Keratinocyte (primary cell): ENCODE measurements at regions not wholly inside any gene's neighbourhood (a gene's known extent, or its start where the extent isn't known, plus 50 kb on each side); places are given as distances from the start of the nearest gene placed in this dataset.

Experiments used
- EZH2 ChIP-seq: IDR thresholded peaks from one replicate; pipeline ENCODE4 v1.6.1; 2012; ENCODE audit warnings: inconsistent platforms, mild to moderate bottlenecking, low read length, moderate library complexity
- TF ChIP-seq, protein P1 (sequence below), 3 experiments: IDR thresholded peaks in 1 of 3; conservative IDR thresholded peaks in 1 of 3; optimal IDR thresholded peaks in 1 of 3; 2 replicates in 2 of 3; 3 replicates in 1 of 3; pipeline versions ENCODE3 to v1.5.1; 2011; ENCODE audit warnings: low read length in 3 of 3, mild to moderate bottlenecking in 3 of 3, moderate library complexity in 2 of 3, control low read depth in 1 of 3, inconsistent platforms in 1 of 3; ENCODE audit not compliant: insufficient read depth in 2 of 3; ENCODE audit errors: extremely low read depth in 1 of 3

DNA sequence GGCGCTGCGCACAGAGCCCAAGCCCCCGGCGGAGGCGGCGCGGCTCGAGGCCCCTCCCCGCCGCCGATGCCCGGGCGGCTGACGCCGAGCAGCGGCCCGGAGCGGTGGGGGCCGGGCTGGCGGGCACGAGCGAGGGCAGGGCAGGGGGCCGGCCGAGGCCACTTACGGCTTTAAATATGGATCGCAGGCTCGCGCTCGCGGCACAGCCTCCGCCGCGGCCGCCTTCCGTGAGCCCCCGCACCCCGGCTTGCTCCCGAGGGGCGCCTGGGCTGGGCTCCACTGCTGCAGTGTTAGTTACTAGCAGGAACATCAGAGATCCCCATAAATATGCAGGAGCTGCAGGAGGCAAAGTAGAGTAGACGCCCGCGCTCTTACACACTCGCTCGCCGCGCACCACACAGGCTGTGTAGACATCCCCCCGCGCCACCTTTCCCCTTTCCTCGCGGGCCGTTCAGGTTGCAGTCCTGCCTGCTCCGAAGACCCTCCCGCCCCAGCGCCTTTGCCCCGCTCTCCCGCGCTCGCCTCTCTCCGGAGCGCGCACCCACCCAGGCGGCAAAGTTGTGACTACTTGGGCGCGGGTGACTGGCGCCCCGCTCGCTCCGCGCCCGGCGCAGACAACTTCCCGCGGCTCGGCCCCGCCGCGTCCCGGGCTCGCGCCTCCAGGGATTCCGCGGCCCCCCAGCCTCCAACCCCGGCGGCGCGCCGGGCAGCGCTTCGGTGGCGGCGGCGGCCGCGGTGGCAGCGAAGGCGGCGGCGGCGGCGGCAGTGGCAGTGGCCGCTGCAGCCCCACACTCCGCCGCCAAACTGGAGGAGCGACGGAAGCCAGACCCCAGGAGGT, 152.0 kb upstream of the SLC4A4 start:
- TF ChIP-seq, protein P1, sequence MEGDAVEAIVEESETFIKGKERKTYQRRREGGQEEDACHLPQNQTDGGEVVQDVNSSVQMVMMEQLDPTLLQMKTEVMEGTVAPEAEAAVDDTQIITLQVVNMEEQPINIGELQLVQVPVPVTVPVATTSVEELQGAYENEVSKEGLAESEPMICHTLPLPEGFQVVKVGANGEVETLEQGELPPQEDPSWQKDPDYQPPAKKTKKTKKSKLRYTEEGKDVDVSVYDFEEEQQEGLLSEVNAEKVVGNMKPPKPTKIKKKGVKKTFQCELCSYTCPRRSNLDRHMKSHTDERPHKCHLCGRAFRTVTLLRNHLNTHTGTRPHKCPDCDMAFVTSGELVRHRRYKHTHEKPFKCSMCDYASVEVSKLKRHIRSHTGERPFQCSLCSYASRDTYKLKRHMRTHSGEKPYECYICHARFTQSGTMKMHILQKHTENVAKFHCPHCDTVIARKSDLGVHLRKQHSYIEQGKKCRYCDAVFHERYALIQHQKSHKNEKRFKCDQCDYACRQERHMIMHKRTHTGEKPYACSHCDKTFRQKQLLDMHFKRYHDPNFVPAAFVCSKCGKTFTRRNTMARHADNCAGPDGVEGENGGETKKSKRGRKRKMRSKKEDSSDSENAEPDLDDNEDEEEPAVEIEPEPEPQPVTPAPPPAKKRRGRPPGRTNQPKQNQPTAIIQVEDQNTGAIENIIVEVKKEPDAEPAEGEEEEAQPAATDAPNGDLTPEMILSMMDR (optimal IDR thresholded peaks at IDR 0.05 in 1 of 3, IDR thresholded peaks at IDR 0.05 in 1 of 3, conservative IDR thresholded peaks at IDR 0.05 in 1 of 3; ENCODE audit: extremely low read depth in 1 of 3, insufficient read depth in 2 of 3, low read length in 3 of 3), result no peak
- TF ChIP-seq EZH2, result peak; percentile 4
